ENCODE measurements at regions not wholly inside any gene's neighbourhood (a gene's known extent, or its start where the extent isn't known, plus 50 kb on each side); places are given as distances from the start of the nearest gene placed in this dataset.

- TF ChIP-seq CTCF (IDR thresholded peaks at IDR 0.05) (no peak), POLR2A (IDR thresholded peaks at IDR 0.05) (no peak)
Measured at GRCh38 chr2:187708272-187708671, 154.0 kb upstream of the TFPI start.

Data from adrenal gland (tissue), 5 donors.